GM21423 (cell line): ENCODE measurements at regions not wholly inside any gene's neighbourhood (a gene's known extent, or its start where the extent isn't known, plus 50 kb on each side); places are given as distances from the start of the nearest gene placed in this dataset.

Experiments
- ATAC-seq: cut with Tn5 transposase; IDR thresholded peaks from one replicate; pipeline ENCODE4 v1.9.1; 2021; ENCODE audit warnings: mild to moderate bottlenecking, moderate library complexity; ENCODE audit not compliant: unreplicated experiment

- no peak for ATAC-seq
Measured at GRCh38 chr1:90561103-90561783, 155.9 kb downstream of the BARHL2 start.

- no peak for ATAC-seq
Measured at GRCh38 chr1:90558754-90559378, 158.2 kb downstream of the BARHL2 start.

GRCh38 chr1:90558126-90558525, 159.0 kb downstream of the BARHL2 start:
- ATAC-seq: no peak

- no peak for ATAC-seq
Measured at GRCh38 chr1:90557706-90558105, 159.4 kb downstream of the BARHL2 start.

GRCh38 chr1:90550626-90551406, 166.3 kb downstream of the BARHL2 start:
- no peak for ATAC-seq

- no peak for ATAC-seq
Measured at GRCh38 chr1:90544356-90544755, 172.7 kb downstream of the BARHL2 start.

- no peak for ATAC-seq
Measured at GRCh38 chr1:90537606-90538362, 179.3 kb downstream of the BARHL2 start.

GRCh38 chr1:90534663-90535295, 182.3 kb downstream of the BARHL2 start:
- ATAC-seq: no peak

- no peak for ATAC-seq
Measured at GRCh38 chr1:90534116-90534515, 183.0 kb downstream of the BARHL2 start.

GRCh38 chr1:90526954-90527353, 190.1 kb downstream of the BARHL2 start:
- no peak for ATAC-seq

GRCh38 chr1:90522432-90522831, 194.7 kb downstream of the BARHL2 start:
- ATAC-seq: no peak

- no peak for ATAC-seq
Measured at GRCh38 chr1:90513956-90514355, 203.1 kb downstream of the BARHL2 start.

- no peak for ATAC-seq
Measured at GRCh38 chr1:90512441-90512840, 204.7 kb downstream of the BARHL2 start.

- no peak for ATAC-seq
Measured at GRCh38 chr1:90510143-90510542, 207.0 kb downstream of the BARHL2 start.

- no peak for ATAC-seq
Measured at GRCh38 chr1:90509225-90510048, 207.7 kb downstream of the BARHL2 start.

GRCh38 chr1:90508376-90509167, 208.5 kb downstream of the BARHL2 start:
- ATAC-seq: no peak

GRCh38 chr1:90507173-90507572, 209.9 kb downstream of the BARHL2 start:
- no peak for ATAC-seq

GRCh38 chr1:90505806-90506205, 211.3 kb downstream of the BARHL2 start:
- no peak for ATAC-seq

- ATAC-seq: no peak
Measured at GRCh38 chr1:90504509-90504908, 212.6 kb downstream of the BARHL2 start.
